ENCODE measurements at regions not wholly inside any gene's neighbourhood (a gene's known extent, or its start where the extent isn't known, plus 50 kb on each side); places are given as distances from the start of the nearest gene placed in this dataset.
"Not testable (repeated sequence)": the region's sequence is repeated elsewhere in the genome, so short reads cannot be mapped to it uniquely, and the experiment has no call there.

DNA sequence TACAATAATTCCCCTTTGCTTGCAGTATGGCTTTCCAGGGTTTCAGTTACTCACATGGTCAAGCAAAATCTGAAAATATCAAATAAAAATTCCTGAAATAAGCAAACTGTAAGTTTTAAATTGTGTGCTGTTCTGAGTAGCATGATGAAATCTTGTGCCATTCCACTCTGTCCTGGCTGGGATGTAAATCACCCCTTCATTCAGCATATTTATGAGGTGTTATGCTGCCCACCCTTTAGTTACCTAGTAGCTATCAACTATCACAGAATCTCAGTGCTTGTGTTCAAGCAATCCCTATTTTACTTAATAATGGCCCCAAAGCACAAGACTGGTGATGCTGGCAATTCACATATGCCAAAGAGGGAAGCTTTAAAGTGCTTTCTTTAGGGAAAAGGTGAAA is 867.7 kb upstream of the NRXN1 start:
- no peak overlapping the region for H3K27ac ChIP-seq
- H3K9me3 ChIP-seq, result no peaks in the 10 kb centered on the region
- no peaks in the 10 kb centered on the region for H3K4me1 ChIP-seq
- no peaks in the 10 kb centered on the region for H3K36me3 ChIP-seq
- H3K27me3 ChIP-seq, result no peaks in the 10 kb centered on the region
- DNase-seq, result no peak
- intact Hi-C loops (cut with DNase I), result no loop called here
- ATAC-seq, result no peak
- no peak overlapping the region for H3K4me3 ChIP-seq
- TF ChIP-seq, protein P1, sequence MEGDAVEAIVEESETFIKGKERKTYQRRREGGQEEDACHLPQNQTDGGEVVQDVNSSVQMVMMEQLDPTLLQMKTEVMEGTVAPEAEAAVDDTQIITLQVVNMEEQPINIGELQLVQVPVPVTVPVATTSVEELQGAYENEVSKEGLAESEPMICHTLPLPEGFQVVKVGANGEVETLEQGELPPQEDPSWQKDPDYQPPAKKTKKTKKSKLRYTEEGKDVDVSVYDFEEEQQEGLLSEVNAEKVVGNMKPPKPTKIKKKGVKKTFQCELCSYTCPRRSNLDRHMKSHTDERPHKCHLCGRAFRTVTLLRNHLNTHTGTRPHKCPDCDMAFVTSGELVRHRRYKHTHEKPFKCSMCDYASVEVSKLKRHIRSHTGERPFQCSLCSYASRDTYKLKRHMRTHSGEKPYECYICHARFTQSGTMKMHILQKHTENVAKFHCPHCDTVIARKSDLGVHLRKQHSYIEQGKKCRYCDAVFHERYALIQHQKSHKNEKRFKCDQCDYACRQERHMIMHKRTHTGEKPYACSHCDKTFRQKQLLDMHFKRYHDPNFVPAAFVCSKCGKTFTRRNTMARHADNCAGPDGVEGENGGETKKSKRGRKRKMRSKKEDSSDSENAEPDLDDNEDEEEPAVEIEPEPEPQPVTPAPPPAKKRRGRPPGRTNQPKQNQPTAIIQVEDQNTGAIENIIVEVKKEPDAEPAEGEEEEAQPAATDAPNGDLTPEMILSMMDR (IDR thresholded peaks at IDR 0.05), result no peak

DNA sequence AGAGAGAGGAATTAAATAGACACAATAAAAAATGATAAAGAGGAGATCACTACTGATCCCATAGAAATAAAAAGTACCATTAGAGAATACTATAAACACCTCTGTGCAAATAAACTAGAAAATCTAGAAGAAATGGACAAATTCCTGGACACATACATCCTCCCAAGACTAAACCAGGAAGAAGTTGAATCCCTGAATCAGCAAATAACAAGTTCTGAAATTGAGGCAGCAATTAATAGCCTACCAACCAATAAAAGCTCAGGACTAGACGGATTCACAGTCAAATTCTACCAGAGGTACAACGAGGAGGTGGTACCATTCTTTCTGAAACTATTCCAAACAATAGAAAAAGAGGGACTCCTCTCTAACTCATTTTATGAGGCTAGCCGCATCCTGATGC is 862.7 kb upstream of the NRXN1 start:
- H3K4me3 ChIP-seq; H3K36me3 ChIP-seq; H3K27ac ChIP-seq; H3K27me3 ChIP-seq; DNase-seq; ATAC-seq; H3K4me1 ChIP-seq; intact Hi-C loops (cut with DNase I): not testable (repeated sequence)
- peaks cover 0 to 16% of the 10 kb centered on the region in 2 donors for H3K9me3 ChIP-seq

DNA sequence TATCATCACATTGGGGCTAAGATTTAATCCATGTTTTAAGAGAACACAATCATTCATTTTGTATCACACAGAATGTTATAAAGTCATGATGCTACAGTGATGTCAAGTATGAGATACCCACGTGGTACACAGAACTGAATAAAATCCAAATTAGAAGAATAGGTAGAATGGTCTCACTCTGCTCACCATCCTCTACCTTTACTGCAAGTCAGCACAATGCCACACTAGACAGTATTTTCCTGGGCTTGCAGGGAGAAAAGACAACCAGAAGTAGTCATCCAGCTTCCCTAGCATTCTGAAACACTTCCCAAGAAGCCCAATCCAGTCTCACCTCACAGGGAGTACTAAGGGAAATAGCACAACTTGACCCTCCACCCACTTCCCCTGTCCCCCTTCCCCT is 856.2 kb upstream of the NRXN1 start:
- Histone ChIP-seq H3K9me3 (peaks cover 0 to 28% of the 10 kb centered on the region in 2 donors), H3K4me1 (no peaks in the 10 kb centered on the region), H3K4me3 (no peak overlapping the region), H3K27ac (no peak overlapping the region), H3K36me3 (no peaks in the 10 kb centered on the region), H3K27me3 (no peaks in the 10 kb centered on the region)
- TF ChIP-seq, protein P1 (IDR thresholded peaks at IDR 0.05), result no peak
- intact Hi-C loops (cut with DNase I), result no loop called here
- ATAC-seq (no peak), DNase-seq (no peak)

DNA sequence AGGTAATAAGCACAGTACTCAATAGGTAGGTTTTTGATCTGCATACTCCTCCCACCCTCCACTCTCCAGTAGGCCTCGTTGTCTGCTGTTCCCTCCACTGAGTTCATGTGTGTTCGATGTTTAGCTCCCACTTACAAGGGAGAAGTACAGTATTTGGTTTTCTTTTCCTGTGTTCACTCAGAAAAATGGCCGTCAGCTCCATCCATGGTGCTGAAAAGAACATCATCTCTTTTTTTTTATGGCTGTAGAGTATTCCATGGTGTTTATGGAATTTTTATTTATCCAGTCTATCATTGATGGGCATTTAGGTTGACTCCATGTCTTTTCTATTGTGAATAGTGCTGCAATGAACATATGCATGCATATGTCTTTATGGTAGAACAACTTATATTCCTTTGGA is 849.7 kb upstream of the NRXN1 start:
- Histone ChIP-seq H3K27me3 (no peaks in the 10 kb centered on the region), H3K4me1 (no peaks in the 10 kb centered on the region), H3K4me3 (no peak overlapping the region), H3K36me3 (no peaks in the 10 kb centered on the region), H3K27ac (no peak overlapping the region), H3K9me3 (peaks cover 0 to 45% of the 10 kb centered on the region in 2 donors)
- DNase-seq (no peak), ATAC-seq (no peak)
- intact Hi-C loops (cut with DNase I), result no loop called here
- TF ChIP-seq, protein P1 (IDR thresholded peaks at IDR 0.05), result no peak

DNA sequence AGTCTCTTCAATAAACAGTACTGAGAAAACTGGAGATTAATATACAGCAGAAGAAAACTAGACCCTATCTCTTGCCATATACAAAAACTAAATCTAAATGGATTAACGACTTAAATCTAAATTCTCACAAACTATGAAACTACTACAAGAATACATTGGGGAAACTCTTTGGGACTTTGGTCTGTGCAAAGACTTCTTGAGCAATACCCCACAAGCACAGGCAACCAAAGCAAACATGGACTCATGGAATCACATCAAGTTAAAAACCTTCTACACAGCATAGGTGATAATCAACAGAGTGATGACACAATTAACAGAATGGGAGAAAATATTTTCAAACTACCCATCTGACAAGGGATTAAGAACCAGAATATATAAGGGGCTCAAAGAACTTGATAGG is 848.2 kb upstream of the NRXN1 start:
- Histone ChIP-seq H3K27ac (no peak overlapping the region), H3K4me3 (no peak overlapping the region), H3K36me3 (no peaks in the 10 kb centered on the region), H3K9me3 (peaks cover 0 to 61% of the 10 kb centered on the region in 2 donors), H3K4me1 (no peaks in the 10 kb centered on the region), H3K27me3 (no peaks in the 10 kb centered on the region)
- intact Hi-C loops (cut with DNase I), result no loop called here
- TF ChIP-seq, protein P1 (IDR thresholded peaks at IDR 0.05), result no peak
- DNase-seq, result no peak
- no peak for ATAC-seq

DNA sequence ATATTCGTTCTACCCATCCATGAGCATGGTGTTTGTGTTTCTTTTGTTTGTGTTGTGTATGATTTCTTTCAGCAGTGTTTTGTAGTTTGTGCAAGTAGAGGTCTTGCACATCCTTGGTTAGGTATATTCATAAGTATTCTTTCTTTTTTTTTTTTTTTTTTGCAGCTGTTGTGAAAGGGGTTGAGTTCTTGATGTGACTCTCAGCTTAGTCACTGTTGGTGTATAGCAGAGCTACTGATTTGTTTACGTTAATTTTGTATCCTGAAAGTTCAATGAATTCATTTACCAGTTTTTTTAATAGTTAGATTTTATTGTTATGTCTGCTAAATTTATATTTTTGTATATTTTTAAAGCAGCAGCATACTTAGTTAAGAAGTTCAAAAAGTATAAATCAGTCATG is 834.4 kb upstream of the NRXN1 start:
- H3K27me3 ChIP-seq, result no peaks in the 10 kb centered on the region
- DNase-seq (no peak), ATAC-seq (no peak)
- H3K9me3 ChIP-seq, result peaks cover 0 to 29% of the 10 kb centered on the region in 2 donors
- no peak overlapping the region for H3K27ac ChIP-seq
- no peaks in the 10 kb centered on the region for H3K4me1 ChIP-seq
- no peak overlapping the region for H3K4me3 ChIP-seq
- intact Hi-C loops (cut with DNase I), result no loop called here
- no peaks in the 10 kb centered on the region for H3K36me3 ChIP-seq
- TF ChIP-seq, protein P1 (IDR thresholded peaks at IDR 0.05), result no peak
